Glutamatergic neuron (in vitro differentiated cells): ENCODE measurements at regions not wholly inside any gene's neighbourhood (a gene's known extent, or its start where the extent isn't known, plus 50 kb on each side); places are given as distances from the start of the nearest gene placed in this dataset.

Experiments
- DNase-seq: peaks from one replicate; pipeline ENCODE4 v3.0.0; 2022
- H3K27ac Mint-ChIP-seq: one replicate; pipeline ENCODE4 v1.8.0; 2020; ENCODE audit warnings: mild to moderate bottlenecking, mixed read lengths, inconsistent platforms; ENCODE audit not compliant: unreplicated experiment
- H3K27me3 Mint-ChIP-seq: one replicate; pipeline ENCODE4 v1.8.0; 2020; ENCODE audit warnings: mild to moderate bottlenecking, moderate library complexity, mixed read lengths, inconsistent platforms; ENCODE audit not compliant: unreplicated experiment
- H3K36me3 Mint-ChIP-seq: one replicate; pipeline ENCODE4 v1.8.0; 2020; ENCODE audit warnings: mild to moderate bottlenecking, mixed read lengths, inconsistent platforms; ENCODE audit not compliant: unreplicated experiment
- H3K4me1 Mint-ChIP-seq: one replicate; pipeline ENCODE4 v1.8.0; 2020; ENCODE audit warnings: mild to moderate bottlenecking, low read depth, mixed read lengths, inconsistent platforms; ENCODE audit not compliant: unreplicated experiment
- H3K4me3 Mint-ChIP-seq: one replicate; pipeline ENCODE4 v1.8.0; 2020; ENCODE audit warnings: mild to moderate bottlenecking, mixed read lengths, inconsistent platforms; ENCODE audit not compliant: unreplicated experiment
- H3K9me3 Mint-ChIP-seq: one replicate; pipeline ENCODE4 v1.8.0; 2020; ENCODE audit warnings: mild to moderate bottlenecking, moderate library complexity, mixed read lengths, inconsistent platforms; ENCODE audit not compliant: unreplicated experiment
- TF ChIP-seq, protein P1 (sequence below): fragments of 200-600 bp; sonication (generic); IDR thresholded peaks from one replicate; pipeline ENCODE4 v1.5.0; 2021; ENCODE audit not compliant: partially characterized antibody, unreplicated experiment

DNA sequence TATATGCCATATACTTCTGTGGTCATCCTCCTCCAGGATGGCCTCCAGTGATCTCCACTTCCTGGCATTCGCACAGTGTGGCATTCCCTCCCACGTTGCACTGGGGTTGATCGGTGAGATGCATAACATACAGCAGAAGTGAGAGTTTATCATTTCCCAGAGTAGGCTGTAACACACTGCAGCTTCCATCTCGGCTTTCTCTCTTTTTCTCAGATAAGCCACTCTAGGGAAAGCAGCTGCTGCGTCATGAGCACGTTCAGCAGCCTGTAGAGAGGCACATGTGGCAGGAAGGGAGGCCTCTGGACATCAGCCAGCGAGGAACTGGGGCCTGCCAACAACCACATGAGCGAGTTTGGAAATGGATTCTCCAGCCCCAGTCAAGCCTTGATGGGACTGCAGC, 807.1 kb downstream of the DIAPH3 start:
- H3K9me3 Mint-ChIP-seq = no peaks in the 10 kb centered on the region
- peaks cover 7% of the 10 kb centered on the region for H3K4me1 Mint-ChIP-seq
- TF ChIP-seq, protein P1, sequence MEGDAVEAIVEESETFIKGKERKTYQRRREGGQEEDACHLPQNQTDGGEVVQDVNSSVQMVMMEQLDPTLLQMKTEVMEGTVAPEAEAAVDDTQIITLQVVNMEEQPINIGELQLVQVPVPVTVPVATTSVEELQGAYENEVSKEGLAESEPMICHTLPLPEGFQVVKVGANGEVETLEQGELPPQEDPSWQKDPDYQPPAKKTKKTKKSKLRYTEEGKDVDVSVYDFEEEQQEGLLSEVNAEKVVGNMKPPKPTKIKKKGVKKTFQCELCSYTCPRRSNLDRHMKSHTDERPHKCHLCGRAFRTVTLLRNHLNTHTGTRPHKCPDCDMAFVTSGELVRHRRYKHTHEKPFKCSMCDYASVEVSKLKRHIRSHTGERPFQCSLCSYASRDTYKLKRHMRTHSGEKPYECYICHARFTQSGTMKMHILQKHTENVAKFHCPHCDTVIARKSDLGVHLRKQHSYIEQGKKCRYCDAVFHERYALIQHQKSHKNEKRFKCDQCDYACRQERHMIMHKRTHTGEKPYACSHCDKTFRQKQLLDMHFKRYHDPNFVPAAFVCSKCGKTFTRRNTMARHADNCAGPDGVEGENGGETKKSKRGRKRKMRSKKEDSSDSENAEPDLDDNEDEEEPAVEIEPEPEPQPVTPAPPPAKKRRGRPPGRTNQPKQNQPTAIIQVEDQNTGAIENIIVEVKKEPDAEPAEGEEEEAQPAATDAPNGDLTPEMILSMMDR = no peak
- no peaks in the 10 kb centered on the region for H3K36me3 Mint-ChIP-seq
- peak; percentile 16 for DNase-seq
- no peaks in the 10 kb centered on the region for H3K27me3 Mint-ChIP-seq
- no peak overlapping the region for H3K4me3 Mint-ChIP-seq
- H3K27ac Mint-ChIP-seq = no peak overlapping the region

DNA sequence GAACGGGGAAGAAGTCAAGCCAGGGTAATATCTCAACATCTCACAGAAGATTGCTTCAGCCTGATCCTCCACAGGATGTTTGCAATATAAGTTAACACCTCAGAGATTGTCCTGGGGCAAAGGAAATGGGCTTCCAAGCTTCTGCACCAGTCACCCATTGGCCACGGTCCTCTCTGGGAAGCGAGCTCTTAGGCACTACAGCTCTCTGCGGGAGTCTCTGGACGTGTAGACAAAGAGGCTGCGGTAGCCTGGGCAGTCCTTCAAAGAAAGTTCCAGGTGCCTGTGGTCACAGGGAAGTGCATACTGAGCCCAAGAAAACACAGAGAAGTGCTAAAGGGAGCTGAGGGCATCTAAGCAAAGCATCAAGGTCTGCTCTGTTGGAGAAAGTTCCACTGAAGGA, 805.7 kb downstream of the DIAPH3 start:
- Mint-ChIP-seq H3K4me1 (peaks cover 7% of the 10 kb centered on the region), H3K9me3 (no peaks in the 10 kb centered on the region), H3K4me3 (no peak overlapping the region), H3K27me3 (no peaks in the 10 kb centered on the region), H3K36me3 (no peaks in the 10 kb centered on the region), H3K27ac (no peak overlapping the region)
- DNase-seq = no peak
- TF ChIP-seq, protein P1 = no peak

DNA sequence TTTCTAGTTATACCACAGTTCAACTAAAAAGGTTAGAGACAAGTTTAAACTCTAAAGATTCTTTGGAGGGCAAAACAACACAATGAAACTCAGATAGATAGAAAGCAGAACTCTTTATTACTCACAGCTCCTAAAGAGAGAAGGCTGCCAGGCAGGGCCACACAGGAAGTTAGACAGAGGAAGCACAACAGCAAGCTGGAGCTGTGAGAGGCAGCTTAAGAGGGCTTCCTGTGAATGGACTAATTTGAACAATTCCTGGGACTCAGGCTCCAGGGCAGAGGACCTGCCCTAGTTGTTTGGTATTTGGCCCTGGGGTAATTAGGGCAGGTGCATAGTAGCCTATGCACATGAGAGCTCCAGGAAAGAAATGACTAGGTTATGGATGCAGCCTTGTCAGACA, 803.6 kb downstream of the DIAPH3 start:
- Mint-ChIP-seq H3K27me3 (no peaks in the 10 kb centered on the region), H3K4me1 (peaks cover 7% of the 10 kb centered on the region), H3K27ac (no peak overlapping the region), H3K4me3 (no peak overlapping the region), H3K9me3 (no peaks in the 10 kb centered on the region), H3K36me3 (no peaks in the 10 kb centered on the region)
- TF ChIP-seq, protein P1 = no peak
- no peak for DNase-seq

DNA sequence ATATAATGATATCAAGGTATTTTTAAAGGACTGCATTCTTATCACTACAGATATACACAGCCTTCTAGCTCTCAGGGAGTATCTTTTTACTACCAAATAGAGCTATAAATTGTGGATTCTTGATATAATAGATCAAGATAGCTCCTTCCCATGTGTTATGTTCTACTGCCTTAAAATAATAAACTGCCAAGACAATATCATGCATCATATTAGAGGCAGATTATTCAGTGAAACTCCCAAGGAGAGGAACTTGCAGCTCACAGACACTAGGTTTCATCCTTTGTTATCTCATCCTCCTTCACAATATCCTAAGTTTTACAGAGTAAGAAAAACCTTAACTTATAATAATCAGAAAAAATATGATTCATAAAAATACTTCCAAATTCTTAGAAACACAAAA, 802.8 kb downstream of the DIAPH3 start:
- TF ChIP-seq, protein P1 = no peak
- no peaks in the 10 kb centered on the region for H3K9me3 Mint-ChIP-seq
- no peaks in the 10 kb centered on the region for H3K36me3 Mint-ChIP-seq

DNA sequence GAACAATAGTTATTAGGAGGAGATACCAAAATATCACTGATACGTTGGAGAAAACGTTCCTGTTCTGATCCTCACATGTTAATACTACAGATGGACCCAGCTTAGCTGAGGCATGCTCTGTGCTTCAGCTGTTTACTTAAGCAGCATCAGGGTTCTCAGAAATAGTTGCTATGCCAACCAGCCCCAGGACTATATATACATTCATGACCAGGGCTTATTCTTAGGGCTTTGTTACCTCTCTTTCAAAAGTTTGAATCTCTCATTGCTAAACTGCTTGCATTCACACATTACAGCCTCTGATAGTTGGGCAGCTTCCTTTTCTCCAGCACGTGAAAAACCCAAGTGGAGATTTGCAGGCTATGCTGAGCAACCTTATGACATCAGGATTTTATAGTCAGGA, 800.4 kb downstream of the DIAPH3 start:
- Mint-ChIP-seq H3K9me3 (no peaks in the 10 kb centered on the region), H3K4me3 (no peak overlapping the region), H3K27me3 (no peaks in the 10 kb centered on the region), H3K4me1 (peaks cover 3% of the 10 kb centered on the region), H3K27ac (no peak overlapping the region), H3K36me3 (no peaks in the 10 kb centered on the region)
- DNase-seq = no peak
- TF ChIP-seq, protein P1 = no peak

More for the DNA sequence above, 802.8 kb downstream of the DIAPH3 start:
- H3K27ac Mint-ChIP-seq = no peak overlapping the region
- H3K4me3 Mint-ChIP-seq = no peak overlapping the region
- H3K27me3 Mint-ChIP-seq = no peaks in the 10 kb centered on the region
- DNase-seq = no peak
- peaks cover 7% of the 10 kb centered on the region for H3K4me1 Mint-ChIP-seq
